CD8-positive, alpha-beta memory T cell (primary cell): ENCODE measurements at regions not wholly inside any gene's neighbourhood (a gene's known extent, or its start where the extent isn't known, plus 50 kb on each side); places are given as distances from the start of the nearest gene placed in this dataset.
"Not testable (repeated sequence)": the region's sequence is repeated elsewhere in the genome, so short reads cannot be mapped to it uniquely, and the experiment has no call there.

ENCODE experiments used
- CTCF ChIA-PET: fragments of 350-600 bp; sonication (Branson Sonifier 250); formaldehyde crosslinking; loops from one replicate; lab custom pipeline; 2021; ENCODE audit warnings: antibody characterized with exemption; lab: Charles Lee
- POLR2A ChIA-PET: fragments of 350-600 bp; sonication (Branson Sonifier 250); formaldehyde crosslinking; loops from one replicate; lab custom pipeline; 2021; ENCODE audit warnings: antibody characterized with exemption; lab: Charles Lee
- DNase-seq, 5 donors: peaks; one replicate each; pipeline versions ENCODE4 v3.0.0 to v3.0.0-alpha.2; 2020 to 2022; ENCODE audit warnings: mixed read lengths in 1 of 5
- H3K27ac ChIP-seq: one replicate; pipeline ENCODE4 v1.7.0; 2013; ENCODE audit warnings: low read depth, mild to moderate bottlenecking, low read length, moderate library complexity
- H3K27me3 ChIP-seq: 2 replicates; pipeline ENCODE4 v1.7.0; 2013; ENCODE audit warnings: low read length, mild to moderate bottlenecking; ENCODE audit not compliant: insufficient read depth, poor library complexity, severe bottlenecking
- H3K36me3 ChIP-seq: 2 replicates; pipeline ENCODE4 v1.7.0; 2013; ENCODE audit warnings: mild to moderate bottlenecking, low read length, moderate library complexity; ENCODE audit not compliant: insufficient read depth
- H3K4me1 ChIP-seq: 2 replicates; pipeline ENCODE4 v1.7.0; 2013; ENCODE audit warnings: mild to moderate bottlenecking, low read length, moderate library complexity; ENCODE audit not compliant: insufficient read depth
- H3K4me3 ChIP-seq: 2 replicates; pipeline ENCODE4 v1.7.0; 2013; ENCODE audit warnings: mild to moderate bottlenecking, low read length
- H3K9me3 ChIP-seq: 2 replicates; pipeline ENCODE4 v1.7.0; 2013; ENCODE audit warnings: mild to moderate bottlenecking, low read length
- H3K27ac Mint-ChIP-seq, 8 donors: one replicate each; pipeline ENCODE4 v1.8.0; 2020 to 2021; ENCODE audit warnings: mixed read lengths in 8 of 8, mild to moderate bottlenecking in 6 of 8, inconsistent platforms in 3 of 8, moderate library complexity in 3 of 8
- H3K27me3 Mint-ChIP-seq, 2 donors: one replicate each; pipeline ENCODE4 v1.8.0; 2020 to 2021; ENCODE audit warnings: mixed read lengths in 2 of 2, mild to moderate bottlenecking in 1 of 2, moderate library complexity in 1 of 2
- H3K36me3 Mint-ChIP-seq, 3 donors: one replicate each; pipeline ENCODE4 v1.8.0; 2020 to 2021; ENCODE audit warnings: mixed read lengths in 3 of 3, inconsistent platforms in 1 of 3, mild to moderate bottlenecking in 1 of 3
- H3K4me1 Mint-ChIP-seq, 3 donors: one replicate each; pipeline ENCODE4 v1.8.0; 2020 to 2021; ENCODE audit warnings: mixed read lengths in 3 of 3, inconsistent platforms in 1 of 3, mild to moderate bottlenecking in 1 of 3
- H3K4me3 Mint-ChIP-seq, 7 donors: one replicate each; pipeline ENCODE4 v1.8.0; 2020 to 2021; ENCODE audit warnings: mixed read lengths in 7 of 7, mild to moderate bottlenecking in 6 of 7, moderate library complexity in 4 of 7, inconsistent platforms in 2 of 7
- H3K9me3 Mint-ChIP-seq, 5 donors: one replicate each; pipeline ENCODE4 v1.8.0; 2020 to 2022; ENCODE audit warnings: mixed read lengths in 5 of 5, mild to moderate bottlenecking in 3 of 5, moderate library complexity in 2 of 5, inconsistent platforms in 1 of 5

- H3K4me3 ChIP-seq, result no peak overlapping the region
- Mint-ChIP-seq H3K27ac (no peak overlapping the region), H3K4me1 (no peaks in the 10 kb centered on the region), H3K9me3 (peaks cover 0 to 3% (median 0%) of the 10 kb centered on the region in 5 donors), H3K36me3 (no peaks in the 10 kb centered on the region), H3K27me3 (no peaks in the 10 kb centered on the region), H3K4me3 (no peak overlapping the region)
- ChIA-PET POLR2A (no interaction called here), CTCF (no interaction called here)
- H3K36me3 ChIP-seq, result no peaks in the 10 kb centered on the region
- no peak overlapping the region for H3K27ac ChIP-seq
- H3K9me3 ChIP-seq, result no peaks in the 10 kb centered on the region
- H3K27me3 ChIP-seq, result no peaks in the 10 kb centered on the region
- no peaks in the 10 kb centered on the region for H3K4me1 ChIP-seq
- DNase-seq, result no peak
Measured at GRCh38 chr4:83947125-83947829, 411.4 kb downstream of the GPAT3 start.

GRCh38 chr4:83943691-83944090 is 407.8 kb downstream of the GPAT3 start:
- H3K4me1 ChIP-seq, H3K27ac Mint-ChIP-seq, POLR2A ChIA-PET, H3K9me3 Mint-ChIP-seq, H3K27me3 Mint-ChIP-seq, H3K4me3 Mint-ChIP-seq, H3K9me3 ChIP-seq, H3K36me3 Mint-ChIP-seq, CTCF ChIA-PET, H3K36me3 ChIP-seq, H3K4me1 Mint-ChIP-seq, H3K4me3 ChIP-seq, DNase-seq, H3K27ac ChIP-seq, H3K27me3 ChIP-seq: not testable (repeated sequence)

GRCh38 chr4:83932750-83933391 is 397.0 kb downstream of the GPAT3 start:
- no peak overlapping the region for H3K4me3 ChIP-seq
- H3K4me1 ChIP-seq, result no peaks in the 10 kb centered on the region
- H3K4me1 Mint-ChIP-seq, result no peaks in the 10 kb centered on the region
- ChIA-PET POLR2A (no interaction called here), CTCF (no interaction called here)
- peaks cover 0 to 3% (median 0%) of the 10 kb centered on the region in 5 donors for H3K9me3 Mint-ChIP-seq
- H3K27ac ChIP-seq, result no peak overlapping the region
- no peaks in the 10 kb centered on the region for H3K9me3 ChIP-seq
- H3K27ac Mint-ChIP-seq, result no peak overlapping the region
- H3K36me3 Mint-ChIP-seq, result no peaks in the 10 kb centered on the region
- no peak for DNase-seq
- no peaks in the 10 kb centered on the region for H3K27me3 ChIP-seq
- H3K4me3 Mint-ChIP-seq, result no peak overlapping the region
- H3K27me3 Mint-ChIP-seq, result peaks cover 0 to 5% of the 10 kb centered on the region in 2 donors
- H3K36me3 ChIP-seq, result no peaks in the 10 kb centered on the region

- CTCF ChIA-PET, result no interaction called here
- H3K9me3 ChIP-seq, result no peaks in the 10 kb centered on the region
Measured at GRCh38 chr4:83931659-83932438, 395.9 kb downstream of the GPAT3 start.

GRCh38 chr4:83929550-83929949 is 393.6 kb downstream of the GPAT3 start:
- Mint-ChIP-seq H3K36me3 (no peaks in the 10 kb centered on the region), H3K27me3 (peaks cover 0 to 5% of the 10 kb centered on the region in 2 donors), H3K4me1 (no peaks in the 10 kb centered on the region), H3K9me3 (no peaks in the 10 kb centered on the region), H3K4me3 (no peak overlapping the region), H3K27ac (no peak overlapping the region)
- no peaks in the 10 kb centered on the region for H3K27me3 ChIP-seq
- DNase-seq, result no peak
- no peak overlapping the region for H3K4me3 ChIP-seq
- H3K27ac ChIP-seq, result no peak overlapping the region
- ChIA-PET CTCF (no interaction called here), POLR2A (no interaction called here)
- no peaks in the 10 kb centered on the region for H3K36me3 ChIP-seq
- H3K9me3 ChIP-seq, result no peaks in the 10 kb centered on the region
- no peaks in the 10 kb centered on the region for H3K4me1 ChIP-seq

More at GRCh38 chr4:83931659-83932438, 395.9 kb downstream of the GPAT3 start:
- no peaks in the 10 kb centered on the region for H3K27me3 ChIP-seq
- H3K4me1 ChIP-seq, result no peaks in the 10 kb centered on the region
- no peaks in the 10 kb centered on the region for H3K4me1 Mint-ChIP-seq
- H3K36me3 ChIP-seq, result no peaks in the 10 kb centered on the region
- H3K4me3 Mint-ChIP-seq, result no peak overlapping the region
- H3K27me3 Mint-ChIP-seq, result peaks cover 0 to 5% of the 10 kb centered on the region in 2 donors
- no peak overlapping the region for H3K27ac ChIP-seq
- no peak for DNase-seq
- no peak overlapping the region for H3K27ac Mint-ChIP-seq
- H3K36me3 Mint-ChIP-seq, result no peaks in the 10 kb centered on the region
- POLR2A ChIA-PET, result no interaction called here
- H3K4me3 ChIP-seq, result no peak overlapping the region
- peaks cover 0 to 3% (median 0%) of the 10 kb centered on the region in 5 donors for H3K9me3 Mint-ChIP-seq

- DNase-seq, result no peak
- Mint-ChIP-seq H3K27ac (no peak overlapping the region), H3K4me3 (no peak overlapping the region), H3K9me3 (no peaks in the 10 kb centered on the region), H3K36me3 (no peaks in the 10 kb centered on the region), H3K4me1 (no peaks in the 10 kb centered on the region), H3K27me3 (peaks cover 0 to 3% of the 10 kb centered on the region in 2 donors)
- Histone ChIP-seq H3K4me1 (no peaks in the 10 kb centered on the region), H3K27me3 (no peaks in the 10 kb centered on the region), H3K9me3 (no peaks in the 10 kb centered on the region), H3K36me3 (no peaks in the 10 kb centered on the region), H3K4me3 (no peak overlapping the region), H3K27ac (no peak overlapping the region)
- CTCF ChIA-PET, result no interaction called here
- POLR2A ChIA-PET, result no interaction called here
Measured at GRCh38 chr4:83926950-83927349, 391.0 kb downstream of the GPAT3 start.

- peaks cover 0 to 4% of the 10 kb centered on the region in 2 donors for H3K27me3 Mint-ChIP-seq
- Histone ChIP-seq H3K4me1 (no peaks in the 10 kb centered on the region), H3K27ac (no peak overlapping the region), H3K36me3 (no peaks in the 10 kb centered on the region), H3K9me3 (no peaks in the 10 kb centered on the region), H3K27me3 (no peaks in the 10 kb centered on the region), H3K4me3 (no peak overlapping the region)
- no peaks in the 10 kb centered on the region for H3K9me3 Mint-ChIP-seq
- H3K36me3 Mint-ChIP-seq, result no peaks in the 10 kb centered on the region
- no peak for DNase-seq
- H3K27ac Mint-ChIP-seq, result no peak overlapping the region
- ChIA-PET POLR2A (no interaction called here), CTCF (no interaction called here)
- H3K4me1 Mint-ChIP-seq, result no peaks in the 10 kb centered on the region
- no peak overlapping the region for H3K4me3 Mint-ChIP-seq
Measured at GRCh38 chr4:83923341-83923740, 387.4 kb downstream of the GPAT3 start.

- Histone ChIP-seq H3K9me3 (no peaks in the 10 kb centered on the region), H3K27ac (no peak overlapping the region), H3K4me3 (no peak overlapping the region), H3K27me3 (no peaks in the 10 kb centered on the region), H3K36me3 (no peaks in the 10 kb centered on the region), H3K4me1 (no peaks in the 10 kb centered on the region)
- ChIA-PET CTCF (no interaction called here), POLR2A (no interaction called here)
- H3K27ac Mint-ChIP-seq, result no peak overlapping the region
- no peaks in the 10 kb centered on the region for H3K4me1 Mint-ChIP-seq
- no peak for DNase-seq
- H3K4me3 Mint-ChIP-seq, result no peak overlapping the region
- no peaks in the 10 kb centered on the region for H3K9me3 Mint-ChIP-seq
- no peaks in the 10 kb centered on the region for H3K36me3 Mint-ChIP-seq
- H3K27me3 Mint-ChIP-seq, result peaks cover 0 to 4% of the 10 kb centered on the region in 2 donors
Measured at GRCh38 chr4:83922402-83922801, 386.5 kb downstream of the GPAT3 start.
